HG02973 (cell line): ENCODE measurements at regions not wholly inside any gene's neighbourhood (a gene's known extent, or its start where the extent isn't known, plus 50 kb on each side); places are given as distances from the start of the nearest gene placed in this dataset.

Source experiments
- ATAC-seq: cut with Tn5 transposase; IDR thresholded peaks from one replicate; pipeline ENCODE4 v1.9.1; 2021; ENCODE audit warnings: moderate library complexity; ENCODE audit not compliant: unreplicated experiment

GRCh38 chr13:31081316-31081715 is 80.4 kb downstream of the HSPH1 start:
- no peak for ATAC-seq

GRCh38 chr13:31074756-31075155 is 86.9 kb downstream of the HSPH1 start:
- no peak for ATAC-seq

- peak; percentile 92 for ATAC-seq
These were observed 87.6 kb downstream of the HSPH1 start for GRCh38 chr13:31073859-31074718.

GRCh38 chr13:31072041-31072440 is 89.7 kb downstream of the HSPH1 start:
- no peak for ATAC-seq

GRCh38 chr13:31069808-31070534 is 91.7 kb downstream of the HSPH1 start:
- no peak for ATAC-seq

GRCh38 chr13:31068119-31068423 is 93.6 kb downstream of the HSPH1 start:
- no peak for ATAC-seq

GRCh38 chr13:31067416-31068118 is 94.1 kb downstream of the HSPH1 start:
- no peak for ATAC-seq

- no peak for ATAC-seq
These were observed 97.1 kb downstream of the HSPH1 start for GRCh38 chr13:31064636-31065035.

- ATAC-seq, result no peak
These were observed 97.9 kb downstream of the HSPH1 start for GRCh38 chr13:31063772-31064171.

GRCh38 chr13:31060655-31061054 is 101.0 kb downstream of the HSPH1 start:
- no peak for ATAC-seq

GRCh38 chr13:31060220-31060619 is 101.5 kb downstream of the HSPH1 start:
- no peak for ATAC-seq

- no peak for ATAC-seq
These were observed 104.2 kb downstream of the HSPH1 start for GRCh38 chr13:31057403-31058033.

GRCh38 chr13:31056644-31057271 is 104.9 kb downstream of the HSPH1 start:
- ATAC-seq, result no peak

GRCh38 chr13:31055589-31055988 is 106.1 kb downstream of the HSPH1 start:
- ATAC-seq, result no peak

- ATAC-seq, result no peak
These were observed 107.1 kb downstream of the HSPH1 start for GRCh38 chr13:31054632-31055031.

- ATAC-seq, result no peak
These were observed 107.8 kb downstream of the HSPH1 start for GRCh38 chr13:31053896-31054295.

- ATAC-seq, result no peak
These were observed 108.6 kb downstream of the HSPH1 start for GRCh38 chr13:31053091-31053490.

GRCh38 chr13:31052478-31052877 is 109.2 kb downstream of the HSPH1 start:
- no peak for ATAC-seq

GRCh38 chr13:31051999-31052398 is 109.7 kb downstream of the HSPH1 start:
- ATAC-seq, result no peak

GRCh38 chr13:31050486-31051400 is 111.0 kb downstream of the HSPH1 start:
- ATAC-seq, result no peak
